Naive thymus-derived CD4-positive, alpha-beta T cell (primary cell): ENCODE measurements at regions not wholly inside any gene's neighbourhood (a gene's known extent, or its start where the extent isn't known, plus 50 kb on each side); places are given as distances from the start of the nearest gene placed in this dataset.

Experiments used
- ATAC-seq: fragments of 150-1000 bp; cut with Tn5 transposase; 2 replicates; pipeline ENCODE4 v1.10.0; 2021; ENCODE audit warnings: mild to moderate bottlenecking, moderate library complexity
- CTCF ChIA-PET: fragments of 350-600 bp; sonication (Branson Sonifier 250); formaldehyde crosslinking; loops from one replicate; lab custom pipeline; 2021; ENCODE audit warnings: antibody characterized with exemption; lab: Charles Lee
- POLR2A ChIA-PET: fragments of 350-600 bp; sonication (Branson Sonifier 250); formaldehyde crosslinking; loops from one replicate; lab custom pipeline; 2021; ENCODE audit warnings: antibody characterized with exemption, inconsistent platforms; lab: Charles Lee
- DNase-seq, 9 donors: peaks; one replicate each; pipeline versions ENCODE4 v3.0.0 to v3.0.0-alpha.2; 2020 to 2022; ENCODE audit warnings: mixed read lengths in 1 of 9
- H3K27ac ChIP-seq: one replicate; pipeline ENCODE4 v1.7.0; 2013; ENCODE audit warnings: mild to moderate bottlenecking, low read depth, low read length, moderate library complexity
- H3K27me3 ChIP-seq, 2 donors: one replicate each; pipeline ENCODE4 v1.7.0; 2013; ENCODE audit warnings: low read length in 2 of 2, mild to moderate bottlenecking in 2 of 2, moderate library complexity in 2 of 2; ENCODE audit not compliant: control insufficient read depth in 2 of 2, insufficient read depth in 2 of 2
- H3K36me3 ChIP-seq, 3 experiments: 1 replicate in 2 of 3; 2 replicates in 1 of 3; pipeline ENCODE4 v1.7.0; 2013; ENCODE audit warnings: low read length in 3 of 3, mild to moderate bottlenecking in 3 of 3, moderate library complexity in 1 of 3; ENCODE audit not compliant: insufficient read depth in 3 of 3, control insufficient read depth in 2 of 3
- H3K4me1 ChIP-seq, 2 donors: one replicate each; pipeline ENCODE4 v1.7.0; 2013; ENCODE audit warnings: low read length in 2 of 2, mild to moderate bottlenecking in 2 of 2, moderate library complexity in 1 of 2; ENCODE audit not compliant: control insufficient read depth in 2 of 2, insufficient read depth in 2 of 2
- H3K4me3 ChIP-seq: 2 replicates; pipeline ENCODE4 v1.7.0; 2013; ENCODE audit warnings: mild to moderate bottlenecking, low read length
- H3K9me3 ChIP-seq, 3 experiments: 1 replicate in 2 of 3; 2 replicates in 1 of 3; pipeline ENCODE4 v1.7.0; 2013; ENCODE audit warnings: low read length in 3 of 3; ENCODE audit not compliant: control insufficient read depth in 2 of 3
- H3K27ac Mint-ChIP-seq, 9 donors: one replicate each; pipeline ENCODE4 v1.8.0; 2020 to 2022; ENCODE audit warnings: mixed read lengths in 9 of 9, mild to moderate bottlenecking in 8 of 9, moderate library complexity in 5 of 9, inconsistent platforms in 2 of 9
- H3K27me3 Mint-ChIP-seq, 5 donors: one replicate each; pipeline ENCODE4 v1.8.0; 2021 to 2022; ENCODE audit warnings: mixed read lengths in 5 of 5, mild to moderate bottlenecking in 1 of 5
- H3K36me3 Mint-ChIP-seq, 5 donors: one replicate each; pipeline ENCODE4 v1.8.0; 2020 to 2022; ENCODE audit warnings: mixed read lengths in 5 of 5, mild to moderate bottlenecking in 3 of 5, inconsistent platforms in 1 of 5
- H3K4me1 Mint-ChIP-seq, 7 donors: one replicate each; pipeline ENCODE4 v1.8.0; 2020 to 2022; ENCODE audit warnings: mixed read lengths in 7 of 7, mild to moderate bottlenecking in 3 of 7, inconsistent platforms in 1 of 7
- H3K4me3 Mint-ChIP-seq, 10 donors: one replicate each; pipeline ENCODE4 v1.8.0; 2020 to 2022; ENCODE audit warnings: mild to moderate bottlenecking in 10 of 10, mixed read lengths in 10 of 10, moderate library complexity in 6 of 10, inconsistent platforms in 2 of 10
- H3K9me3 Mint-ChIP-seq, 11 donors: one replicate each; pipeline ENCODE4 v1.8.0; 2020 to 2022; ENCODE audit warnings: mixed read lengths in 11 of 11, mild to moderate bottlenecking in 4 of 11, inconsistent platforms in 1 of 11, moderate library complexity in 1 of 11
- intact Hi-C, 2 donors: fragments of 100-400 bp; cut with micrococcal nuclease; formaldehyde crosslinking; loops; one replicate each; pipeline ENCODE4 v1.15.1; 2023

GRCh38 chr3:141431411-141432378, 55.1 kb upstream of the RASA2 start:
- intact Hi-C loops, result no loop called here

GRCh38 chr3:141432904-141433303, 53.9 kb upstream of the RASA2 start:
- H3K4me1 ChIP-seq, result peaks cover 0 to 5% of the 10 kb centered on the region in 2 donors
- Mint-ChIP-seq H3K36me3 (peaks cover 0 to 20% (median 5%) of the 10 kb centered on the region in 5 donors), H3K4me1 (peaks cover 3 to 25% (median 19%) of the 10 kb centered on the region in 7 donors), H3K4me3 (no peak overlapping the region), H3K27me3 (no peaks in the 10 kb centered on the region), H3K9me3 (no peaks in the 10 kb centered on the region), H3K27ac (no peak overlapping the region)
- H3K27me3 ChIP-seq, result no peaks in the 10 kb centered on the region
- no peak for ATAC-seq
- POLR2A ChIA-PET, result interaction anchor here (1.1 kb wide), 2 partner anchors 21 to 121 kb away, joined by 3 to 5 read pairs; no protein-coding TSS in a partner anchor
- peaks cover 0 to 2% (median 0%) of the 10 kb centered on the region in 3 experiments for H3K36me3 ChIP-seq
- no peak overlapping the region for H3K27ac ChIP-seq
- DNase-seq, result no peak
- no peaks in the 10 kb centered on the region for H3K9me3 ChIP-seq
- CTCF ChIA-PET, result interaction anchor here (0.9 to 2.5 kb wide), 2 partner anchors 9 to 72 kb away, joined by 3 to 13 read pairs; no protein-coding TSS in a partner anchor
- intact Hi-C loops, result no loop called here
- H3K4me3 ChIP-seq, result no peak overlapping the region

More at GRCh38 chr3:141431411-141432378, 55.1 kb upstream of the RASA2 start:
- Histone ChIP-seq H3K4me3 (no peak overlapping the region), H3K36me3 (peaks cover 0 to 8% (median 3%) of the 10 kb centered on the region in 3 experiments), H3K27me3 (no peaks in the 10 kb centered on the region), H3K27ac (no peak overlapping the region), H3K4me1 (peaks cover 0 to 5% of the 10 kb centered on the region in 2 donors), H3K9me3 (no peaks in the 10 kb centered on the region)
- ChIA-PET CTCF (interaction anchor here (0.6 to 2.5 kb wide), 6 partner anchors 10 to 211 kb away, joined by 3 to 13 read pairs (median 3); no protein-coding TSS in a partner anchor), POLR2A (interaction anchor here (0.7 to 1.1 kb wide), 5 partner anchors 8 to 19 kb away, joined by 3 to 5 read pairs (median 3); no protein-coding TSS in a partner anchor)
- H3K36me3 Mint-ChIP-seq, result peaks cover 0 to 26% (median 8%) of the 10 kb centered on the region in 5 donors
- H3K4me1 Mint-ChIP-seq, result peaks cover 3 to 28% (median 19%) of the 10 kb centered on the region in 7 donors
- ATAC-seq, result no peak
- H3K27ac Mint-ChIP-seq, result peak overlapping the region in 1 of 9 donors; percentile 5
- H3K4me3 Mint-ChIP-seq, result no peak overlapping the region
- no peak for DNase-seq
- H3K27me3 Mint-ChIP-seq, result no peaks in the 10 kb centered on the region
- no peaks in the 10 kb centered on the region for H3K9me3 Mint-ChIP-seq

- intact Hi-C loops, result no loop called here
- CTCF ChIA-PET, result no interaction called here
- POLR2A ChIA-PET, result no interaction called here
- H3K4me3 Mint-ChIP-seq, result no peak overlapping the region
- Histone ChIP-seq H3K4me3 (no peak overlapping the region), H3K27ac (no peak overlapping the region), H3K27me3 (no peaks in the 10 kb centered on the region), H3K9me3 (no peaks in the 10 kb centered on the region), H3K4me1 (peaks cover 0 to 5% of the 10 kb centered on the region in 2 donors), H3K36me3 (peaks cover 0 to 4% (median 0%) of the 10 kb centered on the region in 3 experiments)
- ATAC-seq (no peak), DNase-seq (no peak)
- H3K4me1 Mint-ChIP-seq, result peaks cover 3 to 28% (median 19%) of the 10 kb centered on the region in 7 donors
- peaks cover 0 to 23% (median 12%) of the 10 kb centered on the region in 5 donors for H3K36me3 Mint-ChIP-seq
- no peaks in the 10 kb centered on the region for H3K9me3 Mint-ChIP-seq
- no peaks in the 10 kb centered on the region for H3K27me3 Mint-ChIP-seq
- peak overlapping the region in 3 of 9 donors; percentile 4 to 13 (median 7) for H3K27ac Mint-ChIP-seq
Measured at GRCh38 chr3:141434255-141434654, 52.6 kb upstream of the RASA2 start.

GRCh38 chr3:141436180-141436579, 50.6 kb upstream of the RASA2 start:
- Histone ChIP-seq H3K4me3 (no peak overlapping the region), H3K27me3 (no peaks in the 10 kb centered on the region), H3K27ac (no peak overlapping the region), H3K9me3 (no peaks in the 10 kb centered on the region), H3K4me1 (peaks cover 0 to 12% of the 10 kb centered on the region in 2 donors), H3K36me3 (peaks cover 0 to 4% (median 0%) of the 10 kb centered on the region in 3 experiments)
- Mint-ChIP-seq H3K27ac (peak overlapping the region in 3 of 9 donors; percentile 17 to 50 (median 48)), H3K4me1 (peaks cover 5 to 35% (median 29%) of the 10 kb centered on the region in 7 donors), H3K9me3 (no peaks in the 10 kb centered on the region), H3K36me3 (peaks cover 0 to 17% (median 7%) of the 10 kb centered on the region in 5 donors), H3K4me3 (no peak overlapping the region), H3K27me3 (no peaks in the 10 kb centered on the region)
- no peak for ATAC-seq
- CTCF ChIA-PET, result interaction anchor here (1.4 kb wide), 1 partner anchor 16 kb away, joined by 3 read pairs; no protein-coding TSS in a partner anchor
- POLR2A ChIA-PET, result no interaction called here
- intact Hi-C loops, result no loop called here
- no peak for DNase-seq
